Ascending aorta (tissue), 2 donors: ENCODE measurements at regions not wholly inside any gene's neighbourhood (a gene's known extent, or its start where the extent isn't known, plus 50 kb on each side); places are given as distances from the start of the nearest gene placed in this dataset.

Experiments used
- DNase-seq, 2 donors: peaks; one replicate each; pipeline ENCODE4 v3.0.0-alpha.2; 2019; ENCODE audit warnings: low spot score in 2 of 2
- H3K27ac ChIP-seq, 2 donors: fragments of 200-600 bp; sonication (generic); one replicate each; pipeline ENCODE4 v1.5.1; 2016 to 2017; ENCODE audit warnings: mild to moderate bottlenecking in 1 of 2
- H3K27me3 ChIP-seq: fragments of 200-600 bp; sonication (generic); one replicate; pipeline ENCODE4 v1.5.1; 2017
- H3K36me3 ChIP-seq, 2 donors: fragments of 200-600 bp; sonication (generic); one replicate each; pipeline ENCODE4 v1.5.1; 2016
- H3K4me1 ChIP-seq, 2 donors: fragments of 200-600 bp; sonication (generic); one replicate each; pipeline ENCODE4 v1.5.1; 2016 to 2017; ENCODE audit warnings: mild to moderate bottlenecking in 1 of 2
- H3K4me3 ChIP-seq, 2 donors: fragments of 200-600 bp; sonication (generic); one replicate each; pipeline ENCODE4 v1.5.1; 2016 to 2017; ENCODE audit warnings: mild to moderate bottlenecking in 1 of 2
- H3K9me3 ChIP-seq, 2 donors: fragments of 200-600 bp; sonication (generic); one replicate each; pipeline ENCODE4 v1.5.1; 2016
- CTCF ChIP-seq, 3 experiments: fragments of 200-600 bp in 2 of 3; fragments of 450-650 bp in 1 of 3; sonication (generic) in 2 of 3; IDR thresholded peaks; one replicate each; pipeline ENCODE4 v1.5.1; 2016 to 2019; ENCODE audit warnings: antibody characterized with exemption in 3 of 3, mild to moderate bottlenecking in 1 of 3, moderate library complexity in 1 of 3
- intact Hi-C: fragments of 100-400 bp; cut with DNase I; formaldehyde crosslinking; loops from one replicate; pipeline ENCODE4 v1.15.1; 2023

GRCh38 chr12:38480594-38480993 is 164.0 kb downstream of the ALG10B start:
- no peak overlapping the region for H3K27ac ChIP-seq
- DNase-seq, result no peak
- no peaks in the 10 kb centered on the region for H3K36me3 ChIP-seq
- no peaks in the 10 kb centered on the region for H3K9me3 ChIP-seq
- no peaks in the 10 kb centered on the region for H3K27me3 ChIP-seq
- H3K4me1 ChIP-seq, result no peaks in the 10 kb centered on the region
- intact Hi-C loops, result no loop called here
- TF ChIP-seq CTCF (IDR thresholded peaks at IDR 0.05), result no peak
- H3K4me3 ChIP-seq, result no peak overlapping the region

- intact Hi-C loops, result no loop called here
- no peak for TF ChIP-seq CTCF (IDR thresholded peaks at IDR 0.05)
- H3K4me1 ChIP-seq, result no peaks in the 10 kb centered on the region
Observed at GRCh38 chr12:38484821-38485449, 168.4 kb downstream of the ALG10B start.

GRCh38 chr12:38488866-38489265 is 172.3 kb downstream of the ALG10B start:
- Histone ChIP-seq H3K9me3 (no peaks in the 10 kb centered on the region), H3K27ac (no peak overlapping the region), H3K27me3 (no peaks in the 10 kb centered on the region), H3K4me1 (no peaks in the 10 kb centered on the region), H3K36me3 (no peaks in the 10 kb centered on the region), H3K4me3 (no peak overlapping the region)
- no peak for TF ChIP-seq CTCF (IDR thresholded peaks at IDR 0.05)
- intact Hi-C loops, result no loop called here
- DNase-seq, result no peak

More at GRCh38 chr12:38484821-38485449, 168.4 kb downstream of the ALG10B start:
- Histone ChIP-seq H3K4me3 (no peak overlapping the region), H3K27ac (no peak overlapping the region), H3K9me3 (no peaks in the 10 kb centered on the region), H3K27me3 (no peaks in the 10 kb centered on the region), H3K36me3 (no peaks in the 10 kb centered on the region)
- no peak for DNase-seq

DNA sequence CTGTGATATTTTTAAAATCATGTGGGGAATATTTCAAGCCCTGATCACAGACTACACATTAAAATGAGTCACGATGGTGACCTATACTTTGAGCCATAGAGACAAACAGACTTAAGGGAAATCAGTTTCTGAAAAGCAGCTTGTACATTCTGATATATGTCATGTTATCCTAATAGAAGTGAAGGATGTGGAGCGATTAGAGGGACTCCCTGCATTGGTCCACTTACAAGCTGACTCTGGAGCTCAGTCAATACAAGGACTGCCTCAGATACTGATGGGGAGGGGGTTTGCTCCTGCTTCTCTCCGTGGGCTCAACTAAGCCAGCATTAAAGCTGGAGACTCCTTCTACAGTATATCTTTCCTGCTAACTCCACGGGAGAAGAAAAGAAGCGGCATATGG is 173.5 kb downstream of the ALG10B start:
- no peak overlapping the region for H3K27ac ChIP-seq
- intact Hi-C loops, result no loop called here

GRCh38 chr12:38490941-38491340 is 174.4 kb downstream of the ALG10B start:
- TF ChIP-seq CTCF (IDR thresholded peaks at IDR 0.05), result no peak

More for the DNA sequence above, 173.5 kb downstream of the ALG10B start:
- TF ChIP-seq CTCF (IDR thresholded peaks at IDR 0.05), result no peak
- DNase-seq, result no peak
- no peaks in the 10 kb centered on the region for H3K9me3 ChIP-seq
- H3K27me3 ChIP-seq, result no peaks in the 10 kb centered on the region
- no peaks in the 10 kb centered on the region for H3K4me1 ChIP-seq
- H3K36me3 ChIP-seq, result no peaks in the 10 kb centered on the region
- H3K4me3 ChIP-seq, result no peak overlapping the region

DNA sequence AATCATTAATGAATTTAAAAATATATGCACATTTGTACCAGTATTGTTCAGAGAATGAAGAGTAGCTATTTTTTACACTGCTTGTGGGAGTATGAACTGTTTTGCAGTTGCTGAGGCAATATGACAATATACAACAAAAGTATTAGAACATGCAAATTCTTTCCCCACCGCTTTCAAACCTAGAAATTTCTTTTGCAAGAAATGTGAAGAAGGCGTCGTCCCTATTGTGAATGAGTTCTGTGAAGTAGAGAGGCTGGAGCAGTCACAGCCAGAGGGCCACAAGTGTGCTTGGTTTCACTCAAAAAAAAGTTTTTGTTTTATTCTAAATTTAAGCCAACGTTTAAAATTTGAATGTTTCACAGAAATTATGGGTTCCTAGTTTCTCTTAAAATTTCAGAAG is 184.9 kb downstream of the ALG10B start:
- TF ChIP-seq CTCF (IDR thresholded peaks at IDR 0.05), result no peak

More at GRCh38 chr12:38490941-38491340, 174.4 kb downstream of the ALG10B start:
- Histone ChIP-seq H3K4me1 (no peaks in the 10 kb centered on the region), H3K36me3 (no peaks in the 10 kb centered on the region), H3K27me3 (no peaks in the 10 kb centered on the region), H3K4me3 (no peak overlapping the region), H3K9me3 (no peaks in the 10 kb centered on the region), H3K27ac (no peak overlapping the region)
- no peak for DNase-seq
- intact Hi-C loops, result no loop called here

More for the DNA sequence above, 184.9 kb downstream of the ALG10B start:
- no peak overlapping the region for H3K27ac ChIP-seq
- no peaks in the 10 kb centered on the region for H3K4me1 ChIP-seq
- intact Hi-C loops, result no loop called here
- no peaks in the 10 kb centered on the region for H3K27me3 ChIP-seq
- H3K4me3 ChIP-seq, result no peak overlapping the region
- no peak for DNase-seq
- peaks cover 0 to 6% of the 10 kb centered on the region in 2 donors for H3K9me3 ChIP-seq
- H3K36me3 ChIP-seq, result no peaks in the 10 kb centered on the region
